NB4 (cell line): ENCODE measurements at regions not wholly inside any gene's neighbourhood (a gene's known extent, or its start where the extent isn't known, plus 50 kb on each side); places are given as distances from the start of the nearest gene placed in this dataset.

Source experiments
- CTCF ChIP-seq: IDR thresholded peaks from one replicate; pipeline ENCODE4 v1.5.1; 2012; ENCODE audit warnings: low read depth, low read length
- POLR2A ChIP-seq: IDR thresholded peaks from 2 replicates; pipeline ENCODE4 v1.6.1; 2011; ENCODE audit warnings: mild to moderate bottlenecking; ENCODE audit not compliant: insufficient read length; ENCODE audit errors: extremely low read depth

GRCh38 chr13:85665286-85665685 is 133.9 kb downstream of the SLITRK6 start:
- TF ChIP-seq CTCF, result no peak
- no peak for TF ChIP-seq POLR2A
